Right lobe of liver (tissue), 4 donors: ENCODE measurements at regions not wholly inside any gene's neighbourhood (a gene's known extent, or its start where the extent isn't known, plus 50 kb on each side); places are given as distances from the start of the nearest gene placed in this dataset.

Experiments used
- CTCF ChIP-seq, 4 donors: fragments of 200-600 bp in 3 of 4; fragments of 450-650 bp in 1 of 4; IDR thresholded peaks; one replicate each; pipeline versions ENCODE4 v1.5.1 to v1.8.0; 2016 to 2022; ENCODE audit warnings: antibody characterized with exemption in 4 of 4, mild to moderate bottlenecking in 2 of 4
- POLR2A ChIP-seq: fragments of 450-650 bp; IDR thresholded peaks from one replicate; pipeline ENCODE4 v1.6.1; 2017; ENCODE audit warnings: antibody characterized with exemption, mild to moderate bottlenecking
- donor health status: DM: no; HTN: no; CAD: no.
- donor health status: DM: no; HTN: no; CAD: no.
- donor health status: DM: no; HTN: yes; CAD: no.

- TF ChIP-seq CTCF (IDR thresholded peaks at IDR 0.05) (no peak), POLR2A (no peak)
Measured at GRCh38 chr3:43206105-43206504, 80.2 kb upstream of the SNRK start.
